ENCODE measurements at regions not wholly inside any gene's neighbourhood (a gene's known extent, or its start where the extent isn't known, plus 50 kb on each side); places are given as distances from the start of the nearest gene placed in this dataset.

DNA sequence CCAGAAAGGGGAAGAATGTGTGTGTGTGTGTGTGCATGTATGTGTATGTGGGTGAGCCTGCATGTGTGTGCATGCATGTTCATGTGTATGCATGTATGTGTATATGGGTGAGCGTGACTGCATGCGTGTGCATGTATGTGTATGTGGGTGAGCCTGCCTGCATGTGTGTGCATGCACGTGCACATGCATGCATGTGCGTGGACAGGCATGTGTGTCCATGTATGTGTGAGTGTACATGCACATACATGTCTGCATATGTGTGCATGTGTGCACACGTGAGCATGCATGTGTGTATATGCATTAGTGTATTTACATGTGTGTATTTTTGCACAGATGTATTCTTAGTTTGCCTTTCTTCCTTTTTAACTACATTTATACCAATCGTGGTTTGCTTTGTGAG lies 601.5 kb downstream of the QKI start (continued):
- TF ChIP-seq, protein P1, sequence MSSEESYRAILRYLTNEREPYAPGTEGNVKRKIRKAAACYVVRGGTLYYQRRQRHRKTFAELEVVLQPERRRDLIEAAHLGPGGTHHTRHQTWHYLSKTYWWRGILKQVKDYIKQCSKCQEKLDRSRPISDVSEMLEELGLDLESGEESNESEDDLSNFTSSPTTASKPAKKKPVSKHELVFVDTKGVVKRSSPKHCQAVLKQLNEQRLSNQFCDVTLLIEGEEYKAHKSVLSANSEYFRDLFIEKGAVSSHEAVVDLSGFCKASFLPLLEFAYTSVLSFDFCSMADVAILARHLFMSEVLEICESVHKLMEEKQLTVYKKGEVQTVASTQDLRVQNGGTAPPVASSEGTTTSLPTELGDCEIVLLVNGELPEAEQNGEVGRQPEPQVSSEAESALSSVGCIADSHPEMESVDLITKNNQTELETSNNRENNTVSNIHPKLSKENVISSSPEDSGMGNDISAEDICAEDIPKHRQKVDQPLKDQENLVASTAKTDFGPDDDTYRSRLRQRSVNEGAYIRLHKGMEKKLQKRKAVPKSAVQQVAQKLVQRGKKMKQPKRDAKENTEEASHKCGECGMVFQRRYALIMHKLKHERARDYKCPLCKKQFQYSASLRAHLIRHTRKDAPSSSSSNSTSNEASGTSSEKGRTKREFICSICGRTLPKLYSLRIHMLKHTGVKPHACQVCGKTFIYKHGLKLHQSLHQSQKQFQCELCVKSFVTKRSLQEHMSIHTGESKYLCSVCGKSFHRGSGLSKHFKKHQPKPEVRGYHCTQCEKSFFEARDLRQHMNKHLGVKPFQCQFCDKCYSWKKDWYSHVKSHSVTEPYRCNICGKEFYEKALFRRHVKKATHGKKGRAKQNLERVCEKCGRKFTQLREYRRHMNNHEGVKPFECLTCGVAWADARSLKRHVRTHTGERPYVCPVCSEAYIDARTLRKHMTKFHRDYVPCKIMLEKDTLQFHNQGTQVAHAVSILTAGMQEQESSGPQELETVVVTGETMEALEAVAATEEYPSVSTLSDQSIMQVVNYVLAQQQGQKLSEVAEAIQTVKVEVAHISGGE (CRISPR knock-in tag; IDR thresholded peaks at IDR 0.05) = no peak
- TF ChIP-seq, protein P2, sequence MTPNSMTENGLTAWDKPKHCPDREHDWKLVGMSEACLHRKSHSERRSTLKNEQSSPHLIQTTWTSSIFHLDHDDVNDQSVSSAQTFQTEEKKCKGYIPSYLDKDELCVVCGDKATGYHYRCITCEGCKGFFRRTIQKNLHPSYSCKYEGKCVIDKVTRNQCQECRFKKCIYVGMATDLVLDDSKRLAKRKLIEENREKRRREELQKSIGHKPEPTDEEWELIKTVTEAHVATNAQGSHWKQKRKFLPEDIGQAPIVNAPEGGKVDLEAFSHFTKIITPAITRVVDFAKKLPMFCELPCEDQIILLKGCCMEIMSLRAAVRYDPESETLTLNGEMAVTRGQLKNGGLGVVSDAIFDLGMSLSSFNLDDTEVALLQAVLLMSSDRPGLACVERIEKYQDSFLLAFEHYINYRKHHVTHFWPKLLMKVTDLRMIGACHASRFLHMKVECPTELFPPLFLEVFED (CRISPR knock-in tag; conservative IDR thresholded peaks at IDR 0.05) = no peak
- TF ChIP-seq POLR2AphosphoS5 (IDR thresholded peaks at IDR 0.05; ENCODE audit: control insufficient read depth, insufficient read depth, low read depth, low read length) = no peak
- no peak for TF ChIP-seq TBP (optimal IDR thresholded peaks at IDR 0.05; ENCODE audit: low read depth, low read length)

DNA sequence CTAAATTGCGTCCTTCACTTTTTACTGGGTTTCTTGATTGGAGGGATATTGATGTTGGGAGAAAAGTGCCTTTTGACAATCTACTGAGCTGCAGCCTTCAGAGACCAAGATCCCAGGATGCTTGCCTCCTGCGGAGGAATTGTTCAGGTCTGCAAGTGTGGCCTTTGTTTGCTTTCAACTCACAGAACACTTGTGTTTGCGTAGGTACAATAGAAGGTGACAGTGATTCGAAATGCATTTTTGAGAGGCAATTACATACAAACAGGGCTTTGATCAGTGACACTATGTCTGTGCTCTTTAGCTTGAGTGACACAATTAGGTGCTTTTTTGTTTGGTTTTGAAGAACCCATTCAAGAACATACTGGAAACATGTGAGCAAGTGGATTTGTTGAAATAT lies 600.6 kb downstream of the QKI start:
- H3K4me2 ChIP-seq (ENCODE audit: insufficient read depth, low read length) = no peak overlapping the region
- POLR2A ChIA-PET = no interaction called here
- TF ChIP-seq TRIM28 (IDR thresholded peaks at IDR 0.05) (no peak), EHMT2 (IDR thresholded peaks at IDR 0.05) (no peak), JUNB (CRISPR knock-in tag; conservative IDR thresholded peaks at IDR 0.05) (no peak), RBM14 (IDR thresholded peaks at IDR 0.05; ENCODE audit: borderline replicate concordance, insufficient read depth, low read depth, low read length) (no peak)
- TF ChIP-seq, protein P3, sequence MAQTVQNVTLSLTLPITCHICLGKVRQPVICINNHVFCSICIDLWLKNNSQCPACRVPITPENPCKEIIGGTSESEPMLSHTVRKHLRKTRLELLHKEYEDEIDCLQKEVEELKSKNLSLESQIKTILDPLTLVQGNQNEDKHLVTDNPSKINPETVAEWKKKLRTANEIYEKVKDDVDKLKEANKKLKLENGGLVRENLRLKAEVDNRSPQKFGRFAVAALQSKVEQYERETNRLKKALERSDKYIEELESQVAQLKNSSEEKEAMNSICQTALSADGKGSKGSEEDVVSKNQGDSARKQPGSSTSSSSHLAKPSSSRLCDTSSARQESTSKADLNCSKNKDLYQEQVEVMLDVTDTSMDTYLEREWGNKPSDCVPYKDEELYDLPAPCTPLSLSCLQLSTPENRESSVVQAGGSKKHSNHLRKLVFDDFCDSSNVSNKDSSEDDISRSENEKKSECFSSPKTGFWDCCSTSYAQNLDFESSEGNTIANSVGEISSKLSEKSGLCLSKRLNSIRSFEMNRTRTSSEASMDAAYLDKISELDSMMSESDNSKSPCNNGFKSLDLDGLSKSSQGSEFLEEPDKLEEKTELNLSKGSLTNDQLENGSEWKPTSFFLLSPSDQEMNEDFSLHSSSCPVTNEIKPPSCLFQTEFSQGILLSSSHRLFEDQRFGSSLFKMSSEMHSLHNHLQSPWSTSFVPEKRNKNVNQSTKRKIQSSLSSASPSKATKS (CRISPR knock-in tag; IDR thresholded peaks at IDR 0.05) = no peak

More for the DNA sequence above, 600.6 kb downstream of the QKI start:
- Histone ChIP-seq H2AFZ (ENCODE audit: low read depth, low read length) (no peak overlapping the region), H4K20me1 (replicated peaks; ENCODE audit: control insufficient read depth, insufficient read depth, low read length) (no peaks in the 10 kb centered on the region), H3K4me3 (no peak overlapping the region), H3K79me2 (ENCODE audit: control insufficient read depth, insufficient read depth, low read length) (no peaks in the 10 kb centered on the region), H3K9me1 (ENCODE audit: control insufficient read depth, insufficient read depth, low read length) (no peaks in the 10 kb centered on the region), H3K27ac (ENCODE audit: extremely low read depth, low read depth, low read length) (no peak overlapping the region), H3K9me3 (replicated peaks; ENCODE audit: control insufficient read depth, insufficient read depth, low read depth, low read length) (no peaks in the 10 kb centered on the region), H3K36me3 (ENCODE audit: control insufficient read depth, insufficient read depth, low read length) (no peaks in the 10 kb centered on the region), H3K27me3 (ENCODE audit: control insufficient read depth in 2 of 2, insufficient read depth in 2 of 2, low read length in 2 of 2) (peaks cover 3 to 5% of the 10 kb centered on the region in 2 experiments; a peak in 3 of 5 replicates), H3K9ac (ENCODE audit: insufficient read depth in 1 of 2, low read depth in 2 of 2, low read length in 2 of 2) (no peak overlapping the region), H3K4me1 (replicated peaks in 1 of 2; ENCODE audit: control insufficient read depth in 2 of 2, insufficient read depth in 2 of 2, low read length in 2 of 2) (no peaks in the 10 kb centered on the region)
- WGBS (ENCODE audit: insufficient coverage, low coverage, missing lambda C conversion rate) = 0% methylated on average over 4 of the region's 4 CpGs
- DNase-seq (ENCODE audit: extremely low read depth in 1 of 4, low spot score in 3 of 4) (no peak), ATAC-seq (no peak), FAIRE-seq (no peak)
- in situ Hi-C loops (cut with MboI) (no loop called here), intact Hi-C loops (cut with micrococcal nuclease) (no loop called here)
- BruUV-seq (replicated peaks) = no TSS peak
- CTCF ChIA-PET (ENCODE audit: low intra/inter-chr PET ratio) = no interaction called here

Data from K562 (cell line).